ENCODE measurements at regions not wholly inside any gene's neighbourhood (a gene's known extent, or its start where the extent isn't known, plus 50 kb on each side); places are given as distances from the start of the nearest gene placed in this dataset.

DNA sequence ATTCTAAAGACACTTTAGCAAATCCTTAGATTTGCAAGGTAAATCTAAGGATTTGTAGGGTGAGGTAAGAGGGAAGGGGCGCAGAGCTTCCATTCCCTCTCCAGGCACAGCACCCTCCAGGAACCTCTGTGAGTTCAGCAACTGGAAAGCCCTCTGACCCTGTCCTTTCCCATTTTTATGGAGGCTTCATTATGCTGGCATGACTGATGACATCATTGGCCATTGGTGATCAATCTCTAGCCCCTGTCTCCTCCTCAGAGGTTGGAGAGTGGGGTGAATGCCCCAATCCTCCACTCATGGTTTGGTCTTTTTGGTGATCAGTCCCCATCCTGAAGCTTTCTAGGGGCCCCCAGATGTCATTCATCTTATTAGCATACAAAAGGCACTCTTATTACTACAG, 187.8 kb downstream of the TSN start:
- TF ChIP-seq, protein P1, sequence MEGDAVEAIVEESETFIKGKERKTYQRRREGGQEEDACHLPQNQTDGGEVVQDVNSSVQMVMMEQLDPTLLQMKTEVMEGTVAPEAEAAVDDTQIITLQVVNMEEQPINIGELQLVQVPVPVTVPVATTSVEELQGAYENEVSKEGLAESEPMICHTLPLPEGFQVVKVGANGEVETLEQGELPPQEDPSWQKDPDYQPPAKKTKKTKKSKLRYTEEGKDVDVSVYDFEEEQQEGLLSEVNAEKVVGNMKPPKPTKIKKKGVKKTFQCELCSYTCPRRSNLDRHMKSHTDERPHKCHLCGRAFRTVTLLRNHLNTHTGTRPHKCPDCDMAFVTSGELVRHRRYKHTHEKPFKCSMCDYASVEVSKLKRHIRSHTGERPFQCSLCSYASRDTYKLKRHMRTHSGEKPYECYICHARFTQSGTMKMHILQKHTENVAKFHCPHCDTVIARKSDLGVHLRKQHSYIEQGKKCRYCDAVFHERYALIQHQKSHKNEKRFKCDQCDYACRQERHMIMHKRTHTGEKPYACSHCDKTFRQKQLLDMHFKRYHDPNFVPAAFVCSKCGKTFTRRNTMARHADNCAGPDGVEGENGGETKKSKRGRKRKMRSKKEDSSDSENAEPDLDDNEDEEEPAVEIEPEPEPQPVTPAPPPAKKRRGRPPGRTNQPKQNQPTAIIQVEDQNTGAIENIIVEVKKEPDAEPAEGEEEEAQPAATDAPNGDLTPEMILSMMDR (IDR thresholded peaks at IDR 0.05; ENCODE audit: low read depth, low read length) = no peak
- TF ChIP-seq POLR2A (IDR thresholded peaks at IDR 0.05; ENCODE audit: extremely low read depth, insufficient read length) = no peak
- TF ChIP-seq, protein P2, sequence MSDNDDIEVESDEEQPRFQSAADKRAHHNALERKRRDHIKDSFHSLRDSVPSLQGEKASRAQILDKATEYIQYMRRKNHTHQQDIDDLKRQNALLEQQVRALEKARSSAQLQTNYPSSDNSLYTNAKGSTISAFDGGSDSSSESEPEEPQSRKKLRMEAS (IDR thresholded peaks at IDR 0.05; ENCODE audit: low read depth, low read length) = no peak
